ENCODE measurements at regions not wholly inside any gene's neighbourhood (a gene's known extent, or its start where the extent isn't known, plus 50 kb on each side); places are given as distances from the start of the nearest gene placed in this dataset.

DNA sequence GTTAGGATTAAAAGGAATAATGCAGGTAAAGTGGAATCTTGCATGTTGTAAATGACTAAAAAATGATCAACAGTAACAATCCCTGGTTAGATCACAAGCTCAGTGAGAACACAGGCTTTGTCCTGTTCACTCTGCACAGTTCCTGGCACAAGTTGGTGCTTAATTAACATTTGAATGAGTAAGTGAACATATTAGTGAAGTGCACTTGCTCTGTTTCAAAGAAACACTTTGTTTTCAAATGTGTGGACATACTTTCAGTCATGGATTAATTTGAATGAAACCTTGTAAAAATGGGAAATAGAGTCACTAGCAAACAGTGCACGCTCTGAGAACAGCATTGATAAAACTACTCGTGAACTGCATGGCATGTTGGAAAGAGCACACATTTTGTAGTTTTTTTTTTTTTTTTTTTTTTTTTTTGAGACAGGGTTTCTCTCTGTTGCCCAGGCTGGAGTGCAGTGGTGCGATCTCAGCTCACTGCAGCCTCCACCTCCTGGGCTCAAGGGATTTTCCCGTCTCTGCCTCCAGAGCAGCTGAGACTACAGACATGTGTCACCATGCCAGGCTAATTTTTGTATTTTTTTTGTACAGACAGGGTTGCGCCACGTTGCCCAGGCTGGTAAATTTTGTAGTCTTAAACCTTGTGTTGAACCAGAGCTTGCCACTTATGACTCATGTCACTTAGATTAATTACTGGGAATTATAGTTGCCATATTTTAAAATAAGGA is 159.9 kb downstream of the LURAP1L start:
- DNase-seq, result no peak

- no peak for DNase-seq
Measured at GRCh38 chr9:12935714-12936113, 160.9 kb downstream of the LURAP1L start.

GRCh38 chr9:12954441-12954840 is 179.6 kb downstream of the LURAP1L start:
- DNase-seq, result no peak

GRCh38 chr9:12955510-12956163 is 180.8 kb downstream of the LURAP1L start:
- no peak for DNase-seq

DNA sequence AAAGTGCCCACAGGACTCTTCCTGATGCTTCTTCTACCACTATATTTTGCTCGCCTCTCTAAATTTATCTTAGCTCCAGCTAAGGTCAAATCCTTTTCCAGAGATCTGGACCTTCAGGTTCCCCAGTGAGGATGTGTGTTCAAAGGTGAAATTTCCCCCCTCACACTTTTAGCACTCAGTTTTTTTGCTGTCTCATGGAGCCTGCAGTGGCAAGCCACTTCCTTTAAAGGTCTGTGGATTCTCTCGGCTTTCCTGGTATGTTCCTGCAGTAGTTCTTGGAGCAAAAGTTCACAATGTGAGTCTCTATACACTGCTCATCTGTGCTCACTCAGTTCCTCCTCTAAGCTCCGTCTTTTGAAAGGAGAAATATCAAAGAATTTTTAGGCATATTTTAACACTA is 181.4 kb downstream of the LURAP1L start:
- no peak for DNase-seq

- no peak for DNase-seq
Measured at GRCh38 chr9:12956805-12957204, 182.0 kb downstream of the LURAP1L start.

DNA sequence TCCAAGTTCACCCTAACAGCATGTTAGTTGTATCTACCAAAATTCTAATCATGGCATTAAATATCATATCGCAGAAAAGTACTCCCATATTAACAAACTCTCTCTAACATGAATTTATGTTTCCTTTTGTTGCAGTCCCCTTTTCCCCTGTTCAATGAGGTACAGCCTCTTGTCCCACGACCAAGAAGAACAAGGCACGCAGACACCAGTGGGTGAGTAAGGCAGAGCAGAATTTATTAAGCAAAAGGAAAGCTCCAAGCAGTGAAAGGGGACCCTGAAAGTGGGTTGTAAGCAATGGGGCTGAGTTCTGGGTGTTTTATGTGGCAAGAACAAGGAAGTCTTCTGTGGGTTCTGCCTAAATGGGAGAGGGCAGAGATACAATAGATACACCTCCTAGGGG is 183.5 kb downstream of the LURAP1L start:
- DNase-seq, result no peak

DNA sequence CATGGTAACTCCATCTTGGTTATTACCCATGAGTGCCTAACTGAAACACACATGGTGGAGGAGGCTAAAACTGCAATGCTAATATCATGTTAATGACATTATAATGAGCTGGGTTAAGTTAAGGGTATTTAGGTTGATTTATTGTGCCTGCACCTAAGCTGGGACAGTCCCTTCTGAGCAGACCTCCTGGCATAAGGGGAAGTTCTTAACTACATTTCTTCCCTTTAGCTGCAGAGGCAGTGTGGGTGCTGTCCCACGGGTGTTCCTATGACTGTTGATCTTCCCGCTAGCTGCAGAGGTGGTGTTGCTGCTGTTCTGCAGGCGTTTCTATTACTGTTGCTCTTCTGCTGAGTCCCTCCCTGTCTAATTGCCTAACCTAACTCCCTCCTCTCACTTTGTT is 183.9 kb downstream of the LURAP1L start:
- no peak for DNase-seq

GRCh38 chr9:12961276-12961809 is 186.5 kb downstream of the LURAP1L start:
- DNase-seq, result no peak

GRCh38 chr9:12963537-12963936 is 188.7 kb downstream of the LURAP1L start:
- DNase-seq, result no peak

GRCh38 chr9:12964271-12964670 is 189.5 kb downstream of the LURAP1L start:
- DNase-seq, result no peak

DNA sequence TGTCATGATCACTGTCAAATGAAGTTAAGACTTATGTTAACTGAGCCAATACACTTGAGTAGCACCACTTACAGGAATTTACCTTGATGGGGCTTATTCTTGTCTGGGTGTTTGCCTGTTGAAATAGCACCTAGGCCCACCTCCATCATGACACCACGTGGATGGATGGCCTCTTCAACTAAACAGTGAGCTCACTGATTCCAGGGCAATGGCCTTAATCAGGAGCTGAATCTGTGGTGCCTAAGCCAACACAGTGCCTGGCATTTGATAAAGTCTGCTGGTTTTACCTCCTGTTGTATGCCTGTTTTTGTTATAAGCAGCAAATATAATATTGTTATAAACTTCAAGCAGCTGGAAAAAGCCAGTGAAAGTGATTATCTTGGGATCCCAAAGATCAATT is 190.5 kb downstream of the LURAP1L start:
- DNase-seq, result no peak

DNA sequence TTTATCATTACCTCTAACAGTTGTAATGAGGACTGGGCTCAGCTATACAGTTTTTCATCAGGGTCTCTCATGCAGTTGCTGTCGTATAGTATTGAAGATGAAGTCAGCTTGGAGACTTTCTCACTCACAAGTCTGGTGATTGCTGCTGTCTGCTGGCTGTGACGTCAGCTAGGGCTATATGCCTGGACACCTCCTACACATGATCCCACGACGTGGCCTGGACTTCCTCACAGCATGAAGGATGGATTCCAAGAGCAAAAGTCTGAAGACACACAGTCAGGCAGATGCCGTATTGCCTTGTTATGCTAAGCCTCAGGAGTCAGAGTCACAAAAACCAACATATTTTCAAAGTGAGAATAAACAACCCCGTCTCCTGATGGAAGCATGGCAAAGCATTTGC is 193.3 kb downstream of the LURAP1L start:
- DNase-seq, result no peak

- DNase-seq, result no peak
Measured at GRCh38 chr9:12972608-12973589, 198.1 kb downstream of the LURAP1L start.

GRCh38 chr9:12973710-12974109 is 198.9 kb downstream of the LURAP1L start:
- no peak for DNase-seq

DNA sequence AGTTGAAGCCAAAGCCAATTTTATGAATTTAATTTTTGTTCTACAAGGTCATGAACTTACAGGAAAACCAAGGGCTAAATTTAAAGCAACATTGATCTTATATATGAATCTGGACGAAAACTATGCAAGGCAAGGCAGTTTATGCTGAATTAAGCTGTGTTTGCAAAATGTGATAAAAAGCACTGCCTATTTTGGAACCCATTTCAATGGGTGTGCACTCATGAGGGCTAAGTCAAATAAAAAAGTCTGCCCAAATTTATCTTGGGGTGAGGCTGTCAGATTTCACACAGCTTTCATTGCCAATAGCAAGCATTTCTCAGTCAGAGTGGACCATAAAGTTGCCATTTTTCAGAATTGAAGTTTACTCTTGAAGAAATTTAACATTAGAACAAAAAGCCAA is 199.9 kb downstream of the LURAP1L start:
- no peak for DNase-seq

DNA sequence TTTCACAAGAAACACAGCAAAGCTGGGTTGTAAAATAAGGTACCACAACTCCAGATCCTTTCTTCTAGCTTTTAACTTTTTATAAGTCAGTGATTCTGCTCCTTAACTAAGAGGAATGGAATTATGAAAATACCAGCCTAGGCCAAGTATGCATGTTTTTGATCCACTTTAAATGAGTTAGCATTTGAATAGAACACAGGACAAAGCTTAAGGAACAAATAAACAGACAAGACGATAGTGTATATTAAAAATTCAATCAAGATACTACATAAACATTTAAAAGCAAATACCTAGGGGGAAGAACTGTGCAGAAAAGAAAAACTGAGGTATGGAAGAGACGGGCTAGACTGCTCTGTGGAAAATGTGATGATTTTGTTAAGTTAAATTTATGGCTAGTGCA is 200.7 kb downstream of the LURAP1L start:
- no peak for DNase-seq

DNA sequence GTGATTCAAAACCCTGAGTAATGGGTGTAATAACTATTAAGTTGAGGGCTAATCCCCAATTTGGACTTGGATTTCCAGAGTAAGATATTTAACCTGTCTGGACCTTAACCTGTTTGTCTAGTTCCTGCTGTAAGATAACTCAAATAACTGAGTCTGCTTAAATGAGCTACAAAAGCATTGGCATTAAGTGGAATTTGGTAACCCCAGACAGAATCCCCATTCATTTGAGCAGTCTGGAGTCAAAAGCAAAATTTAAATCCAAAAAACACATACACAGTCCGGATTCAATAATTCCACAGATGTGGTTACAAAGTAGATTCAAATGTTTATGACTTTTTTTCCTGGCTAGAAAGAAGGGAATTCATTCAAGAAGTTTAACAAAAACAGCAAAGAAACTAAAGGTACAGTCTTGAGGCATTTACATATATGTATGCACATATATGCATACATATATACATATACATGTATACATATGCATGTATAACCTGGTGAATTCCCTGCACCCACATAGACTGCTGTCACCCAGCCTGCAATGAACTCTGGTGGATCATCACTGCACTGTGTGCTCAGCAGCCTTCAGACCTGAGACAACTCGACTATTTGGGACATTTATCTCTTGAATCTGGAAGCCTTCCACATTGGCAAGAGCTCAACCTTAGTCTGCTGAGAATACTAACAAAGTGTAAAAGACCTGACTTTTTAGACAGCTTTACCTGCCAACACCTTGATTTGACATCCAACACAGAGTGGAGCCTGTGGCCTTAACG is 205.4 kb downstream of the LURAP1L start:
- no peak for DNase-seq

GRCh38 chr9:12988258-12988657 is 213.4 kb downstream of the LURAP1L start:
- no peak for DNase-seq

GRCh38 chr9:12989669-12990068 is 214.8 kb downstream of the LURAP1L start:
- no peak for DNase-seq

- DNase-seq, result no peak
Measured at GRCh38 chr9:12993466-12993865, 218.6 kb downstream of the LURAP1L start.

GRCh38 chr9:12997009-12997408 is 222.2 kb downstream of the LURAP1L start:
- no peak for DNase-seq

All from SW 1271 (cell line).